Progenitor cell of endocrine pancreas (in vitro differentiated cells): ENCODE measurements at regions not wholly inside any gene's neighbourhood (a gene's known extent, or its start where the extent isn't known, plus 50 kb on each side); places are given as distances from the start of the nearest gene placed in this dataset.

ENCODE experiments used
- DNase-seq: peaks from one replicate; pipeline ENCODE4 v3.0.0; 2021; ENCODE audit warnings: low spot score; ENCODE audit not compliant: unreplicated experiment
- H3K27ac Mint-ChIP-seq: 2 replicates; pipeline ENCODE4 v1.8.0; 2021; ENCODE audit warnings: mild to moderate bottlenecking, moderate library complexity, mixed read lengths
- H3K27me3 Mint-ChIP-seq: 2 replicates; pipeline ENCODE4 v1.8.0; 2021; ENCODE audit warnings: mixed read lengths
- H3K36me3 Mint-ChIP-seq: 2 replicates; pipeline ENCODE4 v1.8.0; 2022; ENCODE audit warnings: mixed read lengths; ENCODE audit not compliant: insufficient read depth
- H3K4me1 Mint-ChIP-seq: 2 replicates; pipeline ENCODE4 v1.8.0; 2021; ENCODE audit warnings: low read depth, mixed read lengths
- H3K4me3 Mint-ChIP-seq: 2 replicates; pipeline ENCODE4 v1.8.0; 2021; ENCODE audit warnings: low read depth, mild to moderate bottlenecking, moderate library complexity, mixed read lengths
- H3K9me3 Mint-ChIP-seq: 2 replicates; pipeline ENCODE4 v1.8.0; 2021; ENCODE audit warnings: low read depth, mixed read lengths
- CTCF ChIP-seq: fragments of 200-600 bp; sonication (generic); IDR thresholded peaks from one replicate; pipeline ENCODE4 v1.5.0; 2021; ENCODE audit warnings: antibody characterized with exemption, mild to moderate bottlenecking; ENCODE audit not compliant: unreplicated experiment

- Mint-ChIP-seq H3K27me3 (no peaks in the 10 kb centered on the region), H3K9me3 (peaks cover 9% of the 10 kb centered on the region), H3K36me3 (no peaks in the 10 kb centered on the region), H3K4me3 (no peak overlapping the region), H3K27ac (no peak overlapping the region), H3K4me1 (no peaks in the 10 kb centered on the region)
- no peak for DNase-seq
- TF ChIP-seq CTCF = no peak
These were observed 110.7 kb upstream of the IVNS1ABP start for GRCh38 chr1:185427776-185428175.

GRCh38 chr1:185427264-185427663 lies 110.2 kb upstream of the IVNS1ABP start:
- Mint-ChIP-seq H3K4me1 (no peaks in the 10 kb centered on the region), H3K36me3 (no peaks in the 10 kb centered on the region), H3K27me3 (no peaks in the 10 kb centered on the region), H3K27ac (no peak overlapping the region), H3K9me3 (peaks cover 9% of the 10 kb centered on the region), H3K4me3 (no peak overlapping the region)
- DNase-seq = no peak
- no peak for TF ChIP-seq CTCF

- Mint-ChIP-seq H3K4me1 (no peaks in the 10 kb centered on the region), H3K27me3 (no peaks in the 10 kb centered on the region), H3K27ac (no peak overlapping the region), H3K36me3 (no peaks in the 10 kb centered on the region), H3K4me3 (no peak overlapping the region), H3K9me3 (peaks cover 9% of the 10 kb centered on the region)
- DNase-seq = no peak
- TF ChIP-seq CTCF = no peak
These were observed 109.8 kb upstream of the IVNS1ABP start for GRCh38 chr1:185426848-185427247.

GRCh38 chr1:185425163-185425562 lies 108.1 kb upstream of the IVNS1ABP start:
- no peaks in the 10 kb centered on the region for H3K27me3 Mint-ChIP-seq
- no peak for DNase-seq
- TF ChIP-seq CTCF = no peak
- no peaks in the 10 kb centered on the region for H3K36me3 Mint-ChIP-seq
- no peak overlapping the region for H3K27ac Mint-ChIP-seq
- no peak overlapping the region for H3K4me3 Mint-ChIP-seq
- H3K4me1 Mint-ChIP-seq = no peaks in the 10 kb centered on the region
- H3K9me3 Mint-ChIP-seq = peaks cover 5% of the 10 kb centered on the region

- H3K4me1 Mint-ChIP-seq = peaks cover 2% of the 10 kb centered on the region
- no peak for DNase-seq
- H3K36me3 Mint-ChIP-seq = no peaks in the 10 kb centered on the region
- H3K27me3 Mint-ChIP-seq = no peaks in the 10 kb centered on the region
- H3K27ac Mint-ChIP-seq = no peak overlapping the region
- H3K4me3 Mint-ChIP-seq = no peak overlapping the region
- no peak for TF ChIP-seq CTCF
- no peaks in the 10 kb centered on the region for H3K9me3 Mint-ChIP-seq
These were observed 104.6 kb upstream of the IVNS1ABP start for GRCh38 chr1:185421485-185422107.
